Peyer's patch (tissue), 4 donors: ENCODE measurements at regions not wholly inside any gene's neighbourhood (a gene's known extent, or its start where the extent isn't known, plus 50 kb on each side); places are given as distances from the start of the nearest gene placed in this dataset.
A peak's percentile ranks its signal among the peaks of the same experiment; 100 is the strongest.

Experiments
- DNase-seq, 3 donors: peaks; one replicate each; pipeline ENCODE4 v3.0.0-alpha.2; 2017 to 2019
- H3K27ac ChIP-seq, 4 donors: fragments of 200-600 bp; sonication (generic); one replicate each; pipeline ENCODE4 v1.5.1; 2016 to 2019
- H3K27me3 ChIP-seq, 2 donors: fragments of 200-600 bp; sonication (generic); one replicate each; pipeline ENCODE4 v1.5.1; 2019
- H3K36me3 ChIP-seq, 3 donors: fragments of 200-600 bp; sonication (generic); one replicate each; pipeline ENCODE4 v1.5.1; 2016 to 2019
- H3K4me1 ChIP-seq, 4 donors: fragments of 200-600 bp; sonication (generic); one replicate each; pipeline ENCODE4 v1.5.1; 2016 to 2019
- H3K4me3 ChIP-seq, 4 donors: fragments of 200-600 bp; sonication (generic); 1 replicate in 3 of 4; 2 replicates in 1 of 4; pipeline ENCODE4 v1.5.1; 2016 to 2019; ENCODE audit warnings: mild to moderate bottlenecking in 1 of 4
- H3K9me3 ChIP-seq, 4 donors: fragments of 200-600 bp; sonication (generic); one replicate each; pipeline ENCODE4 v1.5.1; 2016 to 2019; ENCODE audit warnings: mild to moderate bottlenecking in 1 of 4
- POLR2A ChIP-seq, 2 donors: fragments of 450-650 bp; IDR thresholded peaks; one replicate each; pipeline ENCODE4 v1.5.1; 2017; ENCODE audit warnings: antibody characterized with exemption in 2 of 2, mild to moderate bottlenecking in 2 of 2, moderate library complexity in 2 of 2
- TF ChIP-seq, protein P1 (sequence below), 6 experiments: fragments of 450-650 bp in 4 of 6; fragments of 200-600 bp in 2 of 6; sonication (generic) in 1 of 6; IDR thresholded peaks; one replicate each; pipeline ENCODE4 v1.5.1; 2017 to 2019; ENCODE audit warnings: antibody characterized with exemption in 6 of 6, mild to moderate bottlenecking in 3 of 6, moderate library complexity in 1 of 6

DNA sequence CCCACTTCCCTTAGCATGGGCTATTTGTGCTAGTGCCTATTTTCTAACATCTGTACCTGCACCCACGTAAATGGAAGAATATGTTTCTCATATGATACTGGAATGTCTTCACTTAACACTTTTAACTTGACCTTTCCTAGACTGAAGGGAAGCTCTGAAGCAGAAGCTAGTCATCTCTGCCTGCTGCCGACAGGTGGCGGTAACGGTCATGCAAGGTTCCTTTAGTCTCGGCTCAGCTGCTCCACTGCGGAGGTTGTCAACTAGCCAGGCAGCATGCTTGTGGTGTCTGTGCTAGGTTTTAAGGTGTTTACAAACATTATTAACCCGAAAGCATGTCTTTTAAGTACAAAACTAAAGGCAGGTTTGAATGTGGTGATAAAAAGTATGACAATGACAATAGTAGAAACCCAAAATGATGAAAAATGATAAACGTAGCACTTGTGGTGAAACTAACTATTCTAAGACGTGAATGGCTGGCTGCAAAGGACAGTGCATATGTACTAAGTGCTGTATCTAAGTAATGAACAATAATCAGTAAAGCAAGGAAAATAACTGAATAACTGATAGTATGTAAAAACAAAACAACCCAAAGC lies 117.2 kb downstream of the GRIN2B start:
- no peaks in the 10 kb centered on the region for H3K9me3 ChIP-seq
- no peak for TF ChIP-seq POLR2A (IDR thresholded peaks at IDR 0.05)
- TF ChIP-seq, protein P1, sequence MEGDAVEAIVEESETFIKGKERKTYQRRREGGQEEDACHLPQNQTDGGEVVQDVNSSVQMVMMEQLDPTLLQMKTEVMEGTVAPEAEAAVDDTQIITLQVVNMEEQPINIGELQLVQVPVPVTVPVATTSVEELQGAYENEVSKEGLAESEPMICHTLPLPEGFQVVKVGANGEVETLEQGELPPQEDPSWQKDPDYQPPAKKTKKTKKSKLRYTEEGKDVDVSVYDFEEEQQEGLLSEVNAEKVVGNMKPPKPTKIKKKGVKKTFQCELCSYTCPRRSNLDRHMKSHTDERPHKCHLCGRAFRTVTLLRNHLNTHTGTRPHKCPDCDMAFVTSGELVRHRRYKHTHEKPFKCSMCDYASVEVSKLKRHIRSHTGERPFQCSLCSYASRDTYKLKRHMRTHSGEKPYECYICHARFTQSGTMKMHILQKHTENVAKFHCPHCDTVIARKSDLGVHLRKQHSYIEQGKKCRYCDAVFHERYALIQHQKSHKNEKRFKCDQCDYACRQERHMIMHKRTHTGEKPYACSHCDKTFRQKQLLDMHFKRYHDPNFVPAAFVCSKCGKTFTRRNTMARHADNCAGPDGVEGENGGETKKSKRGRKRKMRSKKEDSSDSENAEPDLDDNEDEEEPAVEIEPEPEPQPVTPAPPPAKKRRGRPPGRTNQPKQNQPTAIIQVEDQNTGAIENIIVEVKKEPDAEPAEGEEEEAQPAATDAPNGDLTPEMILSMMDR (IDR thresholded peaks at IDR 0.05), result peak; percentile 41 to 89 (median 84)
- no peaks in the 10 kb centered on the region for H3K27me3 ChIP-seq
- no peak overlapping the region for H3K4me3 ChIP-seq
- no peaks in the 10 kb centered on the region for H3K36me3 ChIP-seq
- H3K27ac ChIP-seq, result no peak overlapping the region
- no peaks in the 10 kb centered on the region for H3K4me1 ChIP-seq
- peak; percentile 49 to 86 (median 86) for DNase-seq

DNA sequence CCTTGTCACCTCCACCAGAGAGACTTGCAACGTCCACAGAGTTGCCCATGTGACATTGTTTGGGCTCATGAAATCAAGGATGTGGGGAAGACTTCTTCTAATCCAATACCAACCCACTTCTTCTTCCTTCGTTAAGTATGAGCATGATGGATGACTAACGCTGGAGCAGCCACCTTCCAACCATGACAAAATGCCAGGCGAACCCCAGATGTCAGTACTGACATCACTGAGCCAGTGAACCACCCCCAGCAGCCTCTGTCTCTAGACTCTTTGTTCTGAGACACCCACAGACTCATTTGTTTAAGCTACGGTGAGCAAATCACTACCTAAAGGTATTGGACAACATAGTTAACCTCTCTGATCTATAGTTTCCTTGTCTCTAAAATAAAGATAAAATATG lies 123.7 kb downstream of the GRIN2B start:
- no peaks in the 10 kb centered on the region for H3K36me3 ChIP-seq
- no peaks in the 10 kb centered on the region for H3K4me1 ChIP-seq
- H3K27me3 ChIP-seq, result no peaks in the 10 kb centered on the region
- no peaks in the 10 kb centered on the region for H3K9me3 ChIP-seq
- DNase-seq, result no peak
- TF ChIP-seq, protein P1 (IDR thresholded peaks at IDR 0.05), result no peak
- TF ChIP-seq POLR2A (IDR thresholded peaks at IDR 0.05), result no peak
- no peak overlapping the region for H3K4me3 ChIP-seq
- no peak overlapping the region for H3K27ac ChIP-seq

DNA sequence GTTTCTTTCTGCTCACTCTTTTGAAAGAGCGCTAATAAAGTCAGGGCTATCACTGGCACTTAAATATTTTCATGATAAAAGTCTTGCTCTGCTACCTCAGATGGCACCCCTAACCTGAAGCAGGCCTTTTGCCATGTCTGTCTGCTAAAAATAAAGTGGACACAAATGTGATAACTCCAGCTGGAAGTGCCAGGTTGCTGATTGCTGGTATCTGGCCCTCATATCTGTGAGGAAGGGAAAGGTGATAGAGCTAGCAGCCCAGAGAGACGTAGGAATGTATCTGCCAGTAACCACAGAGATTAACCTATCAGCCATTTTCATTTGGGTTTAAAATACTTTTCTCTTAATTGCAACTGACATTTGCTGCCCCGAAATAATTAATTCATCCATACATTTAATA lies 127.9 kb downstream of the GRIN2B start:
- Histone ChIP-seq H3K4me1 (no peaks in the 10 kb centered on the region), H3K9me3 (no peaks in the 10 kb centered on the region), H3K27ac (no peak overlapping the region), H3K27me3 (no peaks in the 10 kb centered on the region), H3K4me3 (no peak overlapping the region), H3K36me3 (no peaks in the 10 kb centered on the region)
- TF ChIP-seq POLR2A (IDR thresholded peaks at IDR 0.05), result no peak
- DNase-seq, result no peak

DNA sequence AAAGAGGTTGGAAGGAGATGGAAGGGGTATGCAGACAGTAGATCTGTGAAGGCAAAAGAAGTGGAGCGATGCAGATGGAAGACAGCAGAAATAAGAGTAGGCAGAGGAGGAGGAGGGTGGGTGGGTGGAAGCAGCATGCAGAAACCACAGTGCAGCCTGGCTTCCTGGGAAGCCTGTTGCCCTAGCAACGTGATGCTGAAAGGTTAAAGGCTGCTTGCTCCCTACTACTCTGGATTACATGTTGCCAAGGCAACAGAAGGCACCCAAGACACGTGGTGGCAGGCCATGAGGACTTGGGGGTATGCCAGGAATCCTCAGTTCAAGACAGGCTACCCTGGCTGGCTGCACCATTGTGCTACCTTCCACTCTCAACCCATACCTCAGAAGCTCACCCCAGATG lies 129.6 kb downstream of the GRIN2B start:
- no peak for DNase-seq
- TF ChIP-seq, protein P1 (IDR thresholded peaks at IDR 0.05), result no peak
- no peak for TF ChIP-seq POLR2A (IDR thresholded peaks at IDR 0.05)
- Histone ChIP-seq H3K4me1 (no peaks in the 10 kb centered on the region), H3K36me3 (no peaks in the 10 kb centered on the region), H3K4me3 (no peak overlapping the region), H3K27ac (no peak overlapping the region), H3K9me3 (no peaks in the 10 kb centered on the region), H3K27me3 (no peaks in the 10 kb centered on the region)

DNA sequence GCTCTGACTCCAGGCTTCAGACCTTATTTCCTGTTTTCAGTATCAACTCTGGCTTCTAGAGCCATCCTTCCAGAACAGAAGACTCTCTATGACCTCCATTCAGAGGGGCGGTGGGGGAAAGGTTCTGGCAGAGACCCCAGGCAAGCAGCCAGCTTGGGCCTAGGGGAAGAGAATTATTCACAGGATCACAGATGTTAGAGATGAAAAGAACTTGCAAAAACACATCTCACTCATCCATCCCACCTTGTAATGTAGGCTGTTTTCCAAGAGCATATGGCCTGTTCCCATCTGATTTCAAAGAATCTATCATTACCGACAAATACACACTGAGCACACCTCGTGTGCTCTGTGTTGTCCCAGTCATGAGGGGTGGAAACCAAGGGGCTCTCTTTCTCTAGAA lies 131.9 kb downstream of the GRIN2B start:
- no peak overlapping the region for H3K4me3 ChIP-seq
- H3K9me3 ChIP-seq, result no peaks in the 10 kb centered on the region
- no peaks in the 10 kb centered on the region for H3K27me3 ChIP-seq
- no peaks in the 10 kb centered on the region for H3K4me1 ChIP-seq
- no peak overlapping the region for H3K27ac ChIP-seq
- no peak for DNase-seq
- TF ChIP-seq, protein P1 (IDR thresholded peaks at IDR 0.05), result no peak
- H3K36me3 ChIP-seq, result no peaks in the 10 kb centered on the region

DNA sequence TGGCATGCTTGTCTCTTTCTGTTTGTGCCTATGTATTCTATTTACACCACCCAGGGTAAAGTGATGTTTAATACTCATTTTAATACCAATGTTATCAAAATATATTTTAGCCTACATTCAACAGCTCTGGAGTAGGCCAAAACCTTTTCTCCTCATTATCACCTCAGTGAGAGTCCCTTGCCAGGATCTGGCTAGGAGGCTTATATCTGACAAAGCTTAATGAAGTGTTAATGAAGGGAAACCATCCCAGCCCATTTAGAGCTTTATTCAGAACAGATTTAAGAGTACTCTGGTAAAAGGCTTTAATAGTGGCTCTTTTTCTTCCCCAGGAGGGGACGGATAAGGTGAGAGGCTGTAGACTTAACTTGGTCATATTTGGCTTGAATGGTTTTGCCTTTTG lies 137.6 kb downstream of the GRIN2B start:
- H3K9me3 ChIP-seq, result no peaks in the 10 kb centered on the region
- no peak for TF ChIP-seq POLR2A (IDR thresholded peaks at IDR 0.05)
- TF ChIP-seq, protein P1 (IDR thresholded peaks at IDR 0.05), result no peak
- no peak for DNase-seq

More for the DNA sequence above, 137.6 kb downstream of the GRIN2B start:
- Histone ChIP-seq H3K36me3 (no peaks in the 10 kb centered on the region), H3K27ac (no peak overlapping the region), H3K4me1 (no peaks in the 10 kb centered on the region), H3K27me3 (no peaks in the 10 kb centered on the region), H3K4me3 (no peak overlapping the region)
